Left renal cortex interstitium (tissue), 4 donors: ENCODE measurements at regions not wholly inside any gene's neighbourhood (a gene's known extent, or its start where the extent isn't known, plus 50 kb on each side); places are given as distances from the start of the nearest gene placed in this dataset.

Experiments
- DNase-seq, 4 donors: peaks; one replicate each; pipeline ENCODE4 v3.0.0-alpha.2; 2013; ENCODE audit warnings: low read depth in 4 of 4, low spot score in 2 of 4, missing footprints in 1 of 4

GRCh38 chr13:61052175-61052574, 363.5 kb downstream of the PCDH20 start:
- DNase-seq = no peak

DNA sequence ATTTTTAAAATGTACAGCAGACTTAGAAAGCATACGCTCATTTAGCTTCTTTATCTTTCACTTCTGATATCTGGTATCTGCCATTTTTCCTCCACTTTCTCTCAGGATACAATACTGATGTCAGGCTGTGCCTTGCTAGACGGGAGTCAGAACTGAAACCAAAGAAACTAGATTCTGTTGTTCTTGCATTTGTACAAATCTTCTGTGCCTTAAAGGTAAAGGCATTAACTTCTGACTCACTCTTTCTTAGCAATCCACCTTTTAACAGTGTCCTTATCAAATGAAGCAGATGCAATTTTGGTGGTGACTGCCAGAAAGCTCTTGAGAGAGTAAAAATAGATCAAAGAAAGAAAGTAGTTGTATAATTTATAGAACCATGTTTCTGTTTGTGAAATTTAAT, 370.4 kb downstream of the PCDH20 start:
- DNase-seq = no peak

DNA sequence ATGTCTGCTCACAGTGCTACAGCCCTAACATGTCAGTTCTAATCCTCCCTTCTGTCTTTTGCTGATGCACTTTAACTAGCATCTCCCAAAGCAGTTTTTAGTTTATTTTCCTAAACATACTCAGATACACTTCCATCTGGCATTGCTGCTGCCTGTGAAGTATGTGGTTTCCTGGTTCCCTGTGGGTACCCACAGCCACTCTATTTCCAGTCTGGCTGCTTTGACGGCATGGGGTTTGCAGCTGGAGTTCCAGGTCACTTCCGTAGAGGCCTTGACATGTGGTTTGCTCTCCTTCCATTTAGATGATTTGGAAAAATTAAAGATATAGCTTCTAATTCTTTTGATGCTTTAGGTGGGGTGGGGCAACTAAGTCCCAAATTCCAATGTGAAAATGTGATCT, 375.5 kb downstream of the PCDH20 start:
- no peak for DNase-seq

DNA sequence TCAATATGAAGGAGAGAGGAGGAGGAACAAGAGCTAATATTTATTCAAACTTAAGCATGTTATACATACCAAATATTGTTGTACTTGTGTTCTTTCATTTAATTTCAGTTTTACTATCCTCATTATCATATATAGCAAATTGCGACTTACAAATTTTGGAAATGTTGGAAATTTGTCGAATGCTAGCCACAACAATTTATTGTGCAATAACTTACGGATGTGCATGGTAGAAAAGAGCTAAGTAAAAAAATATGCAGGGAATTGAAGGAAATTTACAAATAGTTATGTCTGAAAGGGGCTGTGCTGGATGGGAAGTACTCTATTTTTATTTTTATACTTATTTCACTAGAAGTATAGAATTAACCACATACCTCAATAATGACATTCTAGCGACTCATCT, 376.3 kb downstream of the PCDH20 start:
- no peak for DNase-seq

- no peak for DNase-seq
Measured at GRCh38 chr13:61036715-61037114, 378.9 kb downstream of the PCDH20 start.

GRCh38 chr13:61030445-61030844, 385.2 kb downstream of the PCDH20 start:
- no peak for DNase-seq

- no peak for DNase-seq
Measured at GRCh38 chr13:61029064-61029463, 386.6 kb downstream of the PCDH20 start.

DNA sequence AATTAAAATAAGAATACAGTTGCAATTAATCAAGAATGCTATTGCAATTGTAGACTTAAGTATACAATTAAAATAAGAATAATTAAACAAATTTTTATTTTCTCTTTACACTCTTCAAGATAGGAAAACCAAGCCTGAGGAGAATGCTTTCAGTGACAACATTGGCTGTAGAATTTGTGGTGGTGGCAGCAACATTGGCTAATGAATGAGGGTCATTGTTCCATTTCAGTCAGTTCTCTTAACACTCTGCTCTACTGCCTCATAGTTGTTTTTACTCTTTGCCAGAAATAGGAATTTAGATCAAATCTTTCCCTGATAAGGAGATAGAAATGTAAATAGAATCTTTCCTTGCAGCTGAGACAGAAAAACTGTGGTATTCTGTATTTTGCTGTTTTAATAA, 391.6 kb downstream of the PCDH20 start:
- DNase-seq = no peak

DNA sequence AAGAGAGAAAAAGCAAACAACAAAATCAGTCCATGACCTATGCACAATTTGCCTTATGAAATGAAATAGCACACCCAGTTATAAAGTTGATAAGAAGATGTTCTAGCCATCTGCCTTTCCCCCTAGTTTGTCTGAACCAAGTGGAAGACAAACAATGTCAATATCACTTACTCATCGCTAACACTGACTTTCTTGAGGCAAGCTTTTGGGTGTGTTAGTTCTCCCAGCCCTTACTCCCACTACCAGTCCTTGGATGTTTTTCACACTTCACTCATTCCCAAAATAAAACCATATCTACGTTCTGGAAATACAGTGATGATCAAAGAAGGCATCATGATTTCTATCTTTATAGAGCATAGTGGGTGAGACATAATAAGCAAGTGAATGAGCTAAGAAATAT, 393.8 kb downstream of the PCDH20 start:
- no peak for DNase-seq

GRCh38 chr13:61013796-61014195, 401.9 kb downstream of the PCDH20 start:
- DNase-seq = no peak

GRCh38 chr13:61010358-61010757, 405.3 kb downstream of the PCDH20 start:
- DNase-seq = no peak

- no peak for DNase-seq
Measured at GRCh38 chr13:61002686-61003085, 413.0 kb downstream of the PCDH20 start.

- DNase-seq = no peak
Measured at GRCh38 chr13:60990032-60990733, 425.5 kb downstream of the PCDH20 start.

DNA sequence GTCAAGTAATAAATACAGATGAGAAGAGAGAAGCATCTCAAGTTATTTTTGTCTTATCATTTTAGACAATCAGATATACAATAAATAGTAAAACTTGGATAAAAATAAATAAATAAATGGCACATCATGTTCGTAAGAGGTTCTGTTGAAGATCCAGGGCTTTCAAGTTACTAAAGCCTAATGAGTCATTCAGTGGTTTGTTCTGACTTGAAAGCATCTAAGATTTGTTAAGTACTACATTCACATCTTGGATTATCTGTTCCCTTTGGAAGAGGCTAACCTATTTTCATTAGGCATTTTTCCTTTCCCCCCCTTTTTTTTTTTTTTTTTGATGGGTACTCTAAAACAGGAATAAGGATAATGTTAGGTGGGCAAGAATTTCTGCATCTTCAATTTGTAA, 429.3 kb downstream of the PCDH20 start:
- DNase-seq = no peak

GRCh38 chr13:60981407-60981806, 434.2 kb downstream of the PCDH20 start:
- DNase-seq = no peak

DNA sequence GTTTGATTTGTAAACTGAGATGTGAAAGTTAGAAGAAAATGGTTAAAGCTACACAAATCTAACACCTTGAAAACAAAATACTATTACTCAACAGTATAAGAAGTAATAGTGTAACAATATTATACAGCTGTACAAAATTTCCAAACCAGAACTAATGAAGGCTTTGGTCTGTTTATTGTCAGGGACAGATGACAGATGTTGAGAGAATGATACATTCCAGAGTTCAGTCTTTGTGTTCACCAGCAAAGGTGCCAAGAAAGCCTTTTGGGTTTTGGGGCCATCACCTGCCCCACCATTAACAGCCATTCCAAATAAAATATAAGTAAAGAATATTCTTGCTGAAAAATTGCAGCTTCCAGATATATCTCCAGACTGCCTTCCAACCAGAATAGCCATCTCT, 439.3 kb downstream of the PCDH20 start:
- no peak for DNase-seq

DNA sequence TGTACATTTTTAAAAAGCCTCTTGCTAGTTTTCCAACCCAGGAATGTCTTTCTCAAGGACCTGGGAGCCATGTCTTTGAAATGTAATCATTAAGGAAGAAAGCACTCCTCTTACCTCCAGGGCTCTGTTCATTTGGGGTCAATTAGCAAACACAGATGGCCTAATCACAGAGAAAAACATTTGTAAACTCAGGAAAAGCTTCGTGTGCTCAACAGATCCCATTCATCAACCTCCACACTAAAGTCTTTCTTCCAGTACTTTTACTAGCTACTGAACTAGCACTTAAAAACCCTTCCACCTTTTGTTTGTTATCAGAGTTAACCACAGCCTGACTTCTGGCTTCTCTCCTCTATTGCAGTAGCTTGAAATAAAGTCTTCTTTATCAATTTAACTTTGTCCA, 441.4 kb downstream of the PCDH20 start:
- no peak for DNase-seq

DNA sequence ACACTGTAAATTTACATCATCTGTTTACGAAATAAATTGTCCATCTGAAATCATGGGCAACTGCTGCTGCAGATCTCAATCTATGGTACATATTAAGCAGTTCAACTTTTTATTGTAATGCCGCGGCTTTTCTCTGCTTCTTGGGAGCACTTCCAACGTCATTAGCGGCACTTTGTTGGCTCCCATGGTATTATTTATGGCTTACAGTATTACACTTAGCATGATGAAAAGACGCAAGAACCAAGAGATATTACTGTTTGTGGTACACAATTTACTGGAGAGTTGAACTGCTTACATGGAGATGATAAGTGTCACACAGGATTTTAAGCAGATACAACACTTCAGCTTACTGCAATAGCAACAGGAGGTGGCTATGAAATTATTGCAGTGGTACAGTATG, 442.1 kb downstream of the PCDH20 start:
- DNase-seq = no peak

GRCh38 chr13:60970736-60971135, 444.9 kb downstream of the PCDH20 start:
- DNase-seq = no peak

DNA sequence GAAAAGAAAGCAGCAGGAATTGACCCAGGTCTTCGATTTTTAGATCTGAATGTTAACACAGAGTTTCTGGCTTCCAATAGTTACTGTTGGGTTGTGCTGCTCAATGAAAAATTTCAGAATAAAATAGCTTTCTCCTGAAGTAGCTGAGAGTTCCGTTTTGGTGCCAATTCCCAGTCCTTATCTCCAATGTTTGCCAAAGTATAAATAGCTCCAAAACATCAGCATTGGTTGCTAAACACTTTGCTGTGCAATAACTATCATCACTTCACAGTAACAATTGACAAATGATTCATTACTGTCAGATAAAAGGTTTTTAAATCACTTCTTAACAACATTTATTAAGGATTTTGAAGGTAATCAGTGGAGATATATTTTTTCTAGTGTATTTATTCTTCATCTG, 446.0 kb downstream of the PCDH20 start:
- no peak for DNase-seq

DNA sequence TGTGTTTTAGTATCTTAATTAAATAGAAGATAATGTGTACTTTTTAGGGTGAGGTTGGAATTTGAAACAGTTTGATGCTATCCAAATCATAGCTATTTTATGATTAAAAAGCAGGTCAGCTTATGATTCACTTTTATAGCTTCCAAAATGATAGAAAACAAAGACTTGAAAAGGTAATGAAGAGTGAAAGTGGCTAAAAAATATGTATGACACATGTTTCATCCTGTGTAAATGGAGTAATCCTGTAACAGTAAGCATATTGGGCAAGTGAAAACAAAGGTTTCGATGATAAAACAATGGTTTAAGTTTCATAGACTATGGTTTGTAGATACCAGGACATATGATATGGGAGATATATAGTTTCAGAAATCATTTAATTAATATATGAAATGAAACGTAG, 456.2 kb downstream of the PCDH20 start:
- DNase-seq = no peak

- no peak for DNase-seq
Measured at GRCh38 chr13:60957816-60958215, 457.8 kb downstream of the PCDH20 start.

DNA sequence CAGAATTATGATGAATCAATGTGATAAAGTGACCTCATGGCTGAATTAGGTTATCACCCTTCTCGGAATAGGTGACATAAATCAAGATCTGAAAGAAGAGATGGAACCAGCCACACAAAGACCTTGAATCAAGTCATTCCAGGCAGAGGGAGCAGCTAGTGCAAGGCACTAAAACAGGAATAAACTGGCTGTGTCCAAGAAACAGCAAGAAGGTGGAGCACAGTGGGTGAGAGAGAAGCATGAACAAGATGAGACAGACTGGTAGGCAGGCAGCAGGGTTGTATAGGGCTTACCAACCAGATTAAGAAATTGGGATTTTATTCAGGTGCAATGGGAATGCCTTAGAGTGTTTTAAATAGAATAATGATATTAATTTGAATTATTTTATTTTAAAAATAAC, 470.3 kb downstream of the PCDH20 start:
- DNase-seq = no peak
